ENCODE measurements at regions not wholly inside any gene's neighbourhood (a gene's known extent, or its start where the extent isn't known, plus 50 kb on each side); places are given as distances from the start of the nearest gene placed in this dataset.
A peak's percentile ranks its signal among the peaks of the same experiment; 100 is the strongest.
"Not testable (repeated sequence)": the region's sequence is repeated elsewhere in the genome, so short reads cannot be mapped to it uniquely, and the experiment has no call there.

GRCh38 chr14:52182853-52183252 is 84.6 kb upstream of the PTGDR start:
- no peak for ATAC-seq
- no peak for TF ChIP-seq CTCF (IDR thresholded peaks at IDR 0.05)
- no peak for FAIRE-seq
- WGBS, 2 donors: 46 to 56% methylated on average over 2 of the region's 2 CpGs
- Histone ChIP-seq H3K4me1 (no peaks in the 10 kb centered on the region), H3K4me3 (no peak overlapping the region), H3K27ac (no peak overlapping the region), H3K27me3 (no peaks in the 10 kb centered on the region), H3K36me3 (no peaks in the 10 kb centered on the region), H3K9me3 (no peaks in the 10 kb centered on the region)
- intact Hi-C loops (cut with DNase I): no loop called here
- DNase-seq: no peak

- H3K4me3 ChIP-seq: no peak overlapping the region
- 48 to 58% methylated on average over 6 of the region's 6 CpGs for WGBS, 2 donors
- no peak overlapping the region for H3K27ac ChIP-seq
- no peaks in the 10 kb centered on the region for H3K9me3 ChIP-seq
- ATAC-seq: no peak
- H3K4me1 ChIP-seq: no peaks in the 10 kb centered on the region
- H3K27me3 ChIP-seq: no peaks in the 10 kb centered on the region
- intact Hi-C loops (cut with DNase I): no loop called here
- FAIRE-seq: no peak
- no peak for TF ChIP-seq CTCF (IDR thresholded peaks at IDR 0.05)
- H3K36me3 ChIP-seq: no peaks in the 10 kb centered on the region
- DNase-seq: no peak
Observed at GRCh38 chr14:52179141-52179790, 88.2 kb upstream of the PTGDR start.

DNA sequence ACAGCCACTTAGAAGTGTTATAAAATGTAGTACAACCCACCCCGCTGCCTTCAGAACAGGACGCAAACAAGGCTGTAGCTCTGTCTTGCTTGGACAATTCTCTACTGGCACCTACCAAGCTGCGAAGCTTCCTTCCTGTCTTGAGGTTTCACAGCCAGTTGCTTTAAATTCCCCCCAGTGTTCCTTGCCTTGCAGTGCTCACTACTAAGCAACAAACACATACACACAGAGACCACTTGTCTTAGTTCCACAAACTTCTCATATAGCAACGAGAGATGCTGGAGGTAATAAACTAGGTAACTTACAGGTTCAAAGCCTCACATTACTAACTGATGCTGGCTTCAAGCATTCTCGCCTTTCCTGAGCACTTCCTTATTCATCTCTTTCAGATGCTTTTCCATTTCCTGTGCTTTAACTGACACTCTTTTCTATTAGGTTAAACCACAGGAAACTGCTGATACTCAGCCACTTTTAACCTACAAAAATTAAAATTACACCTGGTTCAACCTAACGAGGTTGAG is 91.5 kb upstream of the PTGDR start:
- H3K4me1 ChIP-seq: no peaks in the 10 kb centered on the region
- no peaks in the 10 kb centered on the region for H3K36me3 ChIP-seq
- no peak overlapping the region for H3K4me3 ChIP-seq
- ATAC-seq (peak in 1 of 4 donors; percentile 18), FAIRE-seq (no peak), DNase-seq (no peak)
- H3K27ac ChIP-seq: no peak overlapping the region
- H3K27me3 ChIP-seq: no peaks in the 10 kb centered on the region
- intact Hi-C loops (cut with DNase I): no loop called here
- no peak for TF ChIP-seq CTCF (IDR thresholded peaks at IDR 0.05)
- 54 to 66% methylated on average over 6 of the region's 6 CpGs for WGBS, 2 donors
- no peaks in the 10 kb centered on the region for H3K9me3 ChIP-seq

GRCh38 chr14:52171932-52172331 is 95.6 kb upstream of the PTGDR start:
- DNase-seq; FAIRE-seq; H3K27me3 ChIP-seq; ATAC-seq; H3K4me1 ChIP-seq; intact Hi-C loops (cut with DNase I); H3K9me3 ChIP-seq; H3K27ac ChIP-seq; H3K36me3 ChIP-seq; H3K4me3 ChIP-seq: not testable (repeated sequence)
- WGBS, 2 donors: 50 to 85% methylated on average over 1 of the region's 1 CpG

- no peaks in the 10 kb centered on the region for H3K9me3 ChIP-seq
- no peaks in the 10 kb centered on the region for H3K27me3 ChIP-seq
- WGBS, 2 donors: 75 to 91% methylated on average over 11 of the region's 11 CpGs
- ATAC-seq: no peak
- intact Hi-C loops (cut with DNase I): no loop called here
- peak in 1 of 6 donors; percentile 41 for DNase-seq
- H3K36me3 ChIP-seq: no peaks in the 10 kb centered on the region
- no peak for TF ChIP-seq CTCF (IDR thresholded peaks at IDR 0.05)
- no peak overlapping the region for H3K27ac ChIP-seq
- no peak overlapping the region for H3K4me3 ChIP-seq
- no peaks in the 10 kb centered on the region for H3K4me1 ChIP-seq
- FAIRE-seq: no peak
Observed at GRCh38 chr14:52166822-52167221, 98.0 kb upstream of the NID2 start.

Measured in pancreas (tissue), 10 donors.